HuH-7 (cell line): ENCODE measurements at regions not wholly inside any gene's neighbourhood (a gene's known extent, or its start where the extent isn't known, plus 50 kb on each side); places are given as distances from the start of the nearest gene placed in this dataset.

Source experiments
- DNase-seq: peaks from one replicate; pipeline ENCODE4 v3.0.0; 2011; ENCODE audit warnings: low spot score

- no peak for DNase-seq
These were observed 327.7 kb downstream of the CDC5L start for GRCh38 chr6:44715188-44715587.

- DNase-seq = no peak
These were observed 328.4 kb downstream of the CDC5L start for GRCh38 chr6:44715925-44716324.

- no peak for DNase-seq
These were observed 329.9 kb downstream of the CDC5L start for GRCh38 chr6:44717431-44717830.

GRCh38 chr6:44721954-44722578, 334.6 kb downstream of the CDC5L start:
- DNase-seq = no peak

GRCh38 chr6:44722736-44723135, 335.2 kb downstream of the CDC5L start:
- no peak for DNase-seq

- no peak for DNase-seq
These were observed 336.1 kb downstream of the CDC5L start for GRCh38 chr6:44723439-44724197.

GRCh38 chr6:44725070-44725469, 337.6 kb downstream of the CDC5L start:
- no peak for DNase-seq

GRCh38 chr6:44727651-44728630, 340.4 kb downstream of the CDC5L start:
- DNase-seq = no peak

- peak; percentile 74 for DNase-seq
These were observed 343.4 kb downstream of the CDC5L start for GRCh38 chr6:44730771-44731391.

- no peak for DNase-seq
These were observed 344.1 kb downstream of the CDC5L start for GRCh38 chr6:44731485-44732095.

GRCh38 chr6:44732243-44732642, 344.7 kb downstream of the CDC5L start:
- DNase-seq = no peak

GRCh38 chr6:44733126-44733525, 345.6 kb downstream of the CDC5L start:
- DNase-seq = no peak

- DNase-seq = no peak
These were observed 346.4 kb downstream of the CDC5L start for GRCh38 chr6:44733868-44734267.

GRCh38 chr6:44734886-44735629, 347.6 kb downstream of the CDC5L start:
- DNase-seq = no peak

- no peak for DNase-seq
These were observed 348.1 kb downstream of the CDC5L start for GRCh38 chr6:44735630-44735963.

GRCh38 chr6:44737341-44737740, 349.8 kb downstream of the CDC5L start:
- DNase-seq = no peak

GRCh38 chr6:44737829-44738528, 350.5 kb downstream of the CDC5L start:
- DNase-seq = no peak

GRCh38 chr6:44738601-44739146, 351.2 kb downstream of the CDC5L start:
- peak; percentile 34 for DNase-seq

GRCh38 chr6:44739181-44739580, 351.7 kb downstream of the CDC5L start:
- DNase-seq = no peak

- no peak for DNase-seq
These were observed 353.1 kb downstream of the CDC5L start for GRCh38 chr6:44740566-44741120.
